SK-N-SH treated with all-trans-retinoic acid at 6 μM for 48 hours (cell line): ENCODE measurements at regions not wholly inside any gene's neighbourhood (a gene's known extent, or its start where the extent isn't known, plus 50 kb on each side); places are given as distances from the start of the nearest gene placed in this dataset.

ENCODE experiments used
- ESRRG ChIP-seq: fragments of 250-450 bp; sonication (Bioruptor Pico); IDR thresholded peaks from 2 replicates; pipeline ENCODE4 v1.6.1; 2021; ENCODE audit warnings: mild to moderate bottlenecking
- RARB ChIP-seq: fragments of 250-450 bp; sonication (Bioruptor Pico); IDR thresholded peaks from 2 replicates; pipeline ENCODE4 v1.8.0; 2021; ENCODE audit warnings: mild to moderate bottlenecking, moderate library complexity
- ZNF565 ChIP-seq: fragments of 450-650 bp; formaldehyde crosslinking; conservative IDR thresholded peaks from 2 replicates; pipeline ENCODE4 v1.5.0; 2020; ENCODE audit warnings: low read depth, mild to moderate bottlenecking, moderate library complexity
- TF ChIP-seq, protein P1 (sequence below): fragments of 250-450 bp; sonication (Bioruptor Pico); IDR thresholded peaks from 2 replicates; pipeline ENCODE4 v1.8.0; 2020; ENCODE audit warnings: mild to moderate bottlenecking, moderate library complexity, borderline replicate concordance
- TF ChIP-seq, protein P2 (sequence below): fragments of 250-450 bp; sonication (Bioruptor Pico); IDR thresholded peaks from 2 replicates; pipeline ENCODE4 v1.8.0; 2021; ENCODE audit warnings: low read depth, mild to moderate bottlenecking, moderate library complexity, borderline replicate concordance
- TF ChIP-seq, protein P3 (sequence below): fragments of 250-450 bp; sonication (Bioruptor Pico); IDR thresholded peaks from 2 replicates; pipeline ENCODE4 v1.5.1; 2020; ENCODE audit warnings: low read depth, mild to moderate bottlenecking, moderate library complexity

DNA sequence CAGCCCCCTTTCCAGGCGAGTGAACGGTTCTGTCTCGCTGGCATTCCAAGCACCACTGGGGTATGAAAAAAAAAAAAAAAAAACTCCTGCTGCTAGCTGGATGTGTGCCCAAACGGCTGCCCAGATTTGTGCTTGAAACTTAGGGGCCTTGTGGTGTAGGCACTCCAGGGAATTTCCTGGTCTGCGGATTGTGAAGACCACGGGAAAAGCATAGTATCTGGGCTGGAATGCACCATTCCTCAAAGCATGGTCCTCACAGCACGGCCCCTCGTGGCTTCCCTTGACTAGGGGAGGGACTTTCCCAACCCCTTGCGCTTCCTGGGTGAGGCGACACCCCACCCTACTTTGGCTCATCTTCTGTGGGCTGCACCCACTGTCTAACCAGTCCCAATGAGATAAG, 516.8 kb upstream of the FAM241A start:
- TF ChIP-seq, protein P1, sequence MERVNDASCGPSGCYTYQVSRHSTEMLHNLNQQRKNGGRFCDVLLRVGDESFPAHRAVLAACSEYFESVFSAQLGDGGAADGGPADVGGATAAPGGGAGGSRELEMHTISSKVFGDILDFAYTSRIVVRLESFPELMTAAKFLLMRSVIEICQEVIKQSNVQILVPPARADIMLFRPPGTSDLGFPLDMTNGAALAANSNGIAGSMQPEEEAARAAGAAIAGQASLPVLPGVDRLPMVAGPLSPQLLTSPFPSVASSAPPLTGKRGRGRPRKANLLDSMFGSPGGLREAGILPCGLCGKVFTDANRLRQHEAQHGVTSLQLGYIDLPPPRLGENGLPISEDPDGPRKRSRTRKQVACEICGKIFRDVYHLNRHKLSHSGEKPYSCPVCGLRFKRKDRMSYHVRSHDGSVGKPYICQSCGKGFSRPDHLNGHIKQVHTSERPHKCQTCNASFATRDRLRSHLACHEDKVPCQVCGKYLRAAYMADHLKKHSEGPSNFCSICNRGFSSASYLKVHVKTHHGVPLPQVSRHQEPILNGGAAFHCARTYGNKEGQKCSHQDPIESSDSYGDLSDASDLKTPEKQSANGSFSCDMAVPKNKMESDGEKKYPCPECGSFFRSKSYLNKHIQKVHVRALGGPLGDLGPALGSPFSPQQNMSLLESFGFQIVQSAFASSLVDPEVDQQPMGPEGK (CRISPR knock-in tag): no peak
- TF ChIP-seq ESRRG (no peak), RARB (no peak), ZNF565 (CRISPR knock-in tag) (no peak)
- TF ChIP-seq, protein P2, sequence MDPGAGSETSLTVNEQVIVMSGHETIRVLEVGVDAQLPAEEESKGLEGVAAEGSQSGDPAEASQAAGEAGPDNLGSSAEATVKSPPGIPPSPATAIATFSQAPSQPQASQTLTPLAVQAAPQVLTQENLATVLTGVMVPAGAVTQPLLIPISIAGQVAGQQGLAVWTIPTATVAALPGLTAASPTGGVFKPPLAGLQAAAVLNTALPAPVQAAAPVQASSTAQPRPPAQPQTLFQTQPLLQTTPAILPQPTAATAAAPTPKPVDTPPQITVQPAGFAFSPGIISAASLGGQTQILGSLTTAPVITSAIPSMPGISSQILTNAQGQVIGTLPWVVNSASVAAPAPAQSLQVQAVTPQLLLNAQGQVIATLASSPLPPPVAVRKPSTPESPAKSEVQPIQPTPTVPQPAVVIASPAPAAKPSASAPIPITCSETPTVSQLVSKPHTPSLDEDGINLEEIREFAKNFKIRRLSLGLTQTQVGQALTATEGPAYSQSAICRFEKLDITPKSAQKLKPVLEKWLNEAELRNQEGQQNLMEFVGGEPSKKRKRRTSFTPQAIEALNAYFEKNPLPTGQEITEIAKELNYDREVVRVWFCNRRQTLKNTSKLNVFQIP (CRISPR knock-in tag): no peak
- TF ChIP-seq, protein P3, sequence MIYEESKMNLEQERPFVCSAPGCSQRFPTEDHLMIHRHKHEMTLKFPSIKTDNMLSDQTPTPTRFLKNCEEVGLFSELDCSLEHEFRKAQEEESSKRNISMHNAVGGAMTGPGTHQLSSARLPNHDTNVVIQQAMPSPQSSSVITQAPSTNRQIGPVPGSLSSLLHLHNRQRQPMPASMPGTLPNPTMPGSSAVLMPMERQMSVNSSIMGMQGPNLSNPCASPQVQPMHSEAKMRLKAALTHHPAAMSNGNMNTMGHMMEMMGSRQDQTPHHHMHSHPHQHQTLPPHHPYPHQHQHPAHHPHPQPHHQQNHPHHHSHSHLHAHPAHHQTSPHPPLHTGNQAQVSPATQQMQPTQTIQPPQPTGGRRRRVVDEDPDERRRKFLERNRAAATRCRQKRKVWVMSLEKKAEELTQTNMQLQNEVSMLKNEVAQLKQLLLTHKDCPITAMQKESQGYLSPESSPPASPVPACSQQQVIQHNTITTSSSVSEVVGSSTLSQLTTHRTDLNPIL (CRISPR knock-in tag): no peak
